Fibroblast of lung (primary cell): ENCODE measurements at regions not wholly inside any gene's neighbourhood (a gene's known extent, or its start where the extent isn't known, plus 50 kb on each side); places are given as distances from the start of the nearest gene placed in this dataset.

Source experiments
- EZH2 ChIP-seq: IDR thresholded peaks from 2 replicates; pipeline ENCODE4 v1.5.1; 2012; ENCODE audit warnings: low read length, control low read depth, mild to moderate bottlenecking; ENCODE audit errors: missing control alignments
- TF ChIP-seq, protein P1 (sequence below), 2 donors: IDR thresholded peaks in 1 of 2; conservative IDR thresholded peaks in 1 of 2; 1 replicate in 1 of 2; 2 replicates in 1 of 2; pipeline ENCODE4 v1.5.1; 2011 to 2012; ENCODE audit warnings: low read length in 2 of 2, control low read depth in 1 of 2, inconsistent platforms in 1 of 2, low read depth in 1 of 2, mild to moderate bottlenecking in 1 of 2

DNA sequence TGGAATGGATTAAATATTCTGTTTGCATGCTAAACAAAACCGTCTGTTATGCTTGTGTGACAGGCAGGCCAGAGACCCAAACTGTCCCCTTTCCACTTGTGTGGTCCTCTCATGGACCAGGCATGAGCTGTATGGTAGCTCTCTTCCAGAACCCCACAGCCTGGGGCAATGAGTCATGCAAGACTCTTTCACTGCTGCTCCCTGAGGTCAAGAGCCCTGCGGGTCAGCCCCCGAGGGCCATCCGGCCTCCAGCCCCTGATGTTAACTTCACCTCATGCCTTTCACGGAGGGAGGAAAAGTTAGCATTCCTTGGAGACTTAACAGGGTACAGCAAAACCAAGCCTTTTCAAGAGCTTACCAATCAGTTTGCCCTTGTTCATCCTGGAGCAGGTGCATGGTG, 239.1 kb upstream of the DIO3 start:
- TF ChIP-seq, protein P1, sequence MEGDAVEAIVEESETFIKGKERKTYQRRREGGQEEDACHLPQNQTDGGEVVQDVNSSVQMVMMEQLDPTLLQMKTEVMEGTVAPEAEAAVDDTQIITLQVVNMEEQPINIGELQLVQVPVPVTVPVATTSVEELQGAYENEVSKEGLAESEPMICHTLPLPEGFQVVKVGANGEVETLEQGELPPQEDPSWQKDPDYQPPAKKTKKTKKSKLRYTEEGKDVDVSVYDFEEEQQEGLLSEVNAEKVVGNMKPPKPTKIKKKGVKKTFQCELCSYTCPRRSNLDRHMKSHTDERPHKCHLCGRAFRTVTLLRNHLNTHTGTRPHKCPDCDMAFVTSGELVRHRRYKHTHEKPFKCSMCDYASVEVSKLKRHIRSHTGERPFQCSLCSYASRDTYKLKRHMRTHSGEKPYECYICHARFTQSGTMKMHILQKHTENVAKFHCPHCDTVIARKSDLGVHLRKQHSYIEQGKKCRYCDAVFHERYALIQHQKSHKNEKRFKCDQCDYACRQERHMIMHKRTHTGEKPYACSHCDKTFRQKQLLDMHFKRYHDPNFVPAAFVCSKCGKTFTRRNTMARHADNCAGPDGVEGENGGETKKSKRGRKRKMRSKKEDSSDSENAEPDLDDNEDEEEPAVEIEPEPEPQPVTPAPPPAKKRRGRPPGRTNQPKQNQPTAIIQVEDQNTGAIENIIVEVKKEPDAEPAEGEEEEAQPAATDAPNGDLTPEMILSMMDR (conservative IDR thresholded peaks at IDR 0.05 in 1 of 2, IDR thresholded peaks at IDR 0.05 in 1 of 2; ENCODE audit: low read depth in 1 of 2, low read length in 2 of 2), result no peak
- TF ChIP-seq EZH2, result no peak
